Neural cell (in vitro differentiated cells): ENCODE measurements at regions not wholly inside any gene's neighbourhood (a gene's known extent, or its start where the extent isn't known, plus 50 kb on each side); places are given as distances from the start of the nearest gene placed in this dataset.

Source experiments
- H2AFZ ChIP-seq: fragments of 200-600, 300-800 bp; sonication (generic), shearing (Covaris generic); 2 replicates; pipeline ENCODE4 v1.6.0; 2014; ENCODE audit warnings: low read depth, mild to moderate bottlenecking, antibody characterized with exemption, low read length, moderate library complexity
- H3F3A ChIP-seq: fragments of 200-600 bp; shearing (Covaris generic); 2 replicates; pipeline ENCODE4 v1.6.1; 2016; ENCODE audit warnings: mild to moderate bottlenecking, moderate library complexity, mixed read lengths, antibody characterized with exemption, low read length; ENCODE audit not compliant: insufficient read depth, poor library complexity, severe bottlenecking
- H3K27ac ChIP-seq: fragments of 200-600, 300-800 bp; sonication (generic), shearing (Covaris generic); 2 replicates; pipeline ENCODE4 v1.5.1; 2014; ENCODE audit warnings: mild to moderate bottlenecking, low read length, moderate library complexity
- H3K27me3 ChIP-seq: fragments of 300-800, 200-600 bp; sonication (generic), shearing (Covaris generic); 2 replicates; pipeline ENCODE4 v1.6.0; 2014; ENCODE audit warnings: mild to moderate bottlenecking, low read depth, low read length, moderate library complexity; ENCODE audit not compliant: insufficient read depth
- H3K36me3 ChIP-seq: fragments of 300-800, 200-600 bp; sonication (generic), shearing (Covaris generic); 2 replicates; pipeline ENCODE4 v1.5.1; 2014; ENCODE audit warnings: mild to moderate bottlenecking, antibody characterized with exemption, low read length, moderate library complexity; ENCODE audit not compliant: insufficient read depth
- H3K4me2 ChIP-seq: fragments of 300-800, 200-600 bp; sonication (generic), shearing (Covaris generic); 2 replicates; pipeline ENCODE4 v1.6.0; 2014; ENCODE audit warnings: mild to moderate bottlenecking, low read length
- H3K4me3 ChIP-seq: fragments of 300-800, 200-600 bp; sonication (generic), shearing (Covaris generic); 2 replicates; pipeline ENCODE4 v1.5.1; 2014; ENCODE audit warnings: mild to moderate bottlenecking, low read length, moderate library complexity
- H3K79me2 ChIP-seq: fragments of 200-600 bp; shearing (Covaris generic); replicated peaks from 2 replicates; pipeline ENCODE4 v1.6.0; 2014; ENCODE audit warnings: mild to moderate bottlenecking, low read length, moderate library complexity; ENCODE audit not compliant: insufficient read depth
- H3K9ac ChIP-seq: fragments of 300-800, 200-600 bp; sonication (generic), shearing (Covaris generic); 2 replicates; pipeline ENCODE4 v1.6.1; 2016; ENCODE audit warnings: mild to moderate bottlenecking, low read length, mixed read lengths
- H3K9me2 ChIP-seq: fragments of 200-600 bp; shearing (Covaris generic); 2 replicates; pipeline ENCODE4 v1.6.1; 2016; ENCODE audit warnings: mild to moderate bottlenecking, low read length, mixed read lengths; ENCODE audit not compliant: insufficient read depth
- H3K9me3 ChIP-seq: fragments of 200-600, 300-800 bp; sonication (generic), shearing (Covaris generic); 2 replicates; pipeline ENCODE4 v1.6.1; 2016; ENCODE audit warnings: mild to moderate bottlenecking, mixed run types, low read length, moderate library complexity, mixed read lengths
- H4K20me1 ChIP-seq: fragments of 200-600 bp; shearing (Covaris generic); 2 replicates; pipeline ENCODE4 v1.6.1; 2016; ENCODE audit warnings: mild to moderate bottlenecking, mixed run types; ENCODE audit not compliant: insufficient read depth
- EP300 ChIP-seq: fragments of 450-650 bp; conservative IDR thresholded peaks from 2 replicates; pipeline ENCODE4 v1.6.1; 2014; ENCODE audit warnings: antibody characterized with exemption, mild to moderate bottlenecking, moderate library complexity; ENCODE audit not compliant: poor library complexity, severe bottlenecking
- EZH2 ChIP-seq: fragments of 200-600, 300-800 bp; shearing (Covaris generic), sonication (generic); IDR thresholded peaks from 2 replicates; pipeline ENCODE4 v1.6.1; 2014; ENCODE audit warnings: antibody characterized with exemption, low read length, borderline replicate concordance, mild to moderate bottlenecking; ENCODE audit not compliant: insufficient read depth, poor library complexity, severe bottlenecking
- MXI1 ChIP-seq: fragments of 450-650 bp; conservative IDR thresholded peaks from 2 replicates; pipeline ENCODE4 v1.6.1; 2014; ENCODE audit warnings: antibody characterized with exemption, mild to moderate bottlenecking; ENCODE audit not compliant: poor library complexity, severe bottlenecking
- POLR2AphosphoS5 ChIP-seq: IDR thresholded peaks from 2 replicates; pipeline ENCODE4 v1.6.1; 2012
- RAD21 ChIP-seq: fragments of 450-650 bp; conservative IDR thresholded peaks from 2 replicates; pipeline ENCODE4 v1.6.1; 2014; ENCODE audit warnings: antibody characterized with exemption, mild to moderate bottlenecking, moderate library complexity
- SMC3 ChIP-seq: fragments of 450-650 bp; conservative IDR thresholded peaks from 2 replicates; pipeline ENCODE4 v1.6.1; 2014; ENCODE audit warnings: antibody characterized with exemption, mild to moderate bottlenecking, moderate library complexity; ENCODE audit not compliant: poor library complexity
- TAF1 ChIP-seq: IDR thresholded peaks from 2 replicates; pipeline ENCODE4 v1.6.1; 2012; ENCODE audit warnings: low read depth
- TF ChIP-seq, protein P1 (sequence below): fragments of 450-650 bp; IDR thresholded peaks from 2 replicates; pipeline ENCODE4 v1.5.1; 2014; ENCODE audit warnings: antibody characterized with exemption, mild to moderate bottlenecking, moderate library complexity; ENCODE audit not compliant: poor library complexity, severe bottlenecking
- TF ChIP-seq, protein P2 (sequence below): IDR thresholded peaks from 2 replicates; pipeline ENCODE4 v1.6.1; 2012; ENCODE audit warnings: borderline replicate concordance

DNA sequence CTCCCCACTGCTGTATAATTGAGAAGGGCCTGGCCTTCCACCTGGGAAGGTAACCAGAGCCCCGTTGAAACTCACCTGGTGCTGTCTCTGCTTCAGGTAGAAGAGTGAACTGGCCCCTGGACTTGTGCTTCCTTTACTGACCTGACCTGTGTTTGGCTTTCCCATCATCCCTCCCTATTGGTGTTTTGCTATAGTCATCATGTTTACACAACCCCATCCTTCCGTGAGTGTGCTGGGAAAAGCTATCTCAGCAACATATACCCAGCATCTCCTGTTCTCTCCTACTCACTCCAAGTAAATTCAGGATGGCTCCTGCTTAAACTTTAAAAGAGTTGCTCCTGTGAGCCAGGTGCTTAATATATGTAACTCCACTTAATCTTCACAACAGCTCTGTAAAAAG is 77.2 kb upstream of the TSC22D2 start:
- no peak for TF ChIP-seq SMC3
- no peak for TF ChIP-seq MXI1
- TF ChIP-seq, protein P1, sequence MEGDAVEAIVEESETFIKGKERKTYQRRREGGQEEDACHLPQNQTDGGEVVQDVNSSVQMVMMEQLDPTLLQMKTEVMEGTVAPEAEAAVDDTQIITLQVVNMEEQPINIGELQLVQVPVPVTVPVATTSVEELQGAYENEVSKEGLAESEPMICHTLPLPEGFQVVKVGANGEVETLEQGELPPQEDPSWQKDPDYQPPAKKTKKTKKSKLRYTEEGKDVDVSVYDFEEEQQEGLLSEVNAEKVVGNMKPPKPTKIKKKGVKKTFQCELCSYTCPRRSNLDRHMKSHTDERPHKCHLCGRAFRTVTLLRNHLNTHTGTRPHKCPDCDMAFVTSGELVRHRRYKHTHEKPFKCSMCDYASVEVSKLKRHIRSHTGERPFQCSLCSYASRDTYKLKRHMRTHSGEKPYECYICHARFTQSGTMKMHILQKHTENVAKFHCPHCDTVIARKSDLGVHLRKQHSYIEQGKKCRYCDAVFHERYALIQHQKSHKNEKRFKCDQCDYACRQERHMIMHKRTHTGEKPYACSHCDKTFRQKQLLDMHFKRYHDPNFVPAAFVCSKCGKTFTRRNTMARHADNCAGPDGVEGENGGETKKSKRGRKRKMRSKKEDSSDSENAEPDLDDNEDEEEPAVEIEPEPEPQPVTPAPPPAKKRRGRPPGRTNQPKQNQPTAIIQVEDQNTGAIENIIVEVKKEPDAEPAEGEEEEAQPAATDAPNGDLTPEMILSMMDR = no peak
- TF ChIP-seq, protein P2, sequence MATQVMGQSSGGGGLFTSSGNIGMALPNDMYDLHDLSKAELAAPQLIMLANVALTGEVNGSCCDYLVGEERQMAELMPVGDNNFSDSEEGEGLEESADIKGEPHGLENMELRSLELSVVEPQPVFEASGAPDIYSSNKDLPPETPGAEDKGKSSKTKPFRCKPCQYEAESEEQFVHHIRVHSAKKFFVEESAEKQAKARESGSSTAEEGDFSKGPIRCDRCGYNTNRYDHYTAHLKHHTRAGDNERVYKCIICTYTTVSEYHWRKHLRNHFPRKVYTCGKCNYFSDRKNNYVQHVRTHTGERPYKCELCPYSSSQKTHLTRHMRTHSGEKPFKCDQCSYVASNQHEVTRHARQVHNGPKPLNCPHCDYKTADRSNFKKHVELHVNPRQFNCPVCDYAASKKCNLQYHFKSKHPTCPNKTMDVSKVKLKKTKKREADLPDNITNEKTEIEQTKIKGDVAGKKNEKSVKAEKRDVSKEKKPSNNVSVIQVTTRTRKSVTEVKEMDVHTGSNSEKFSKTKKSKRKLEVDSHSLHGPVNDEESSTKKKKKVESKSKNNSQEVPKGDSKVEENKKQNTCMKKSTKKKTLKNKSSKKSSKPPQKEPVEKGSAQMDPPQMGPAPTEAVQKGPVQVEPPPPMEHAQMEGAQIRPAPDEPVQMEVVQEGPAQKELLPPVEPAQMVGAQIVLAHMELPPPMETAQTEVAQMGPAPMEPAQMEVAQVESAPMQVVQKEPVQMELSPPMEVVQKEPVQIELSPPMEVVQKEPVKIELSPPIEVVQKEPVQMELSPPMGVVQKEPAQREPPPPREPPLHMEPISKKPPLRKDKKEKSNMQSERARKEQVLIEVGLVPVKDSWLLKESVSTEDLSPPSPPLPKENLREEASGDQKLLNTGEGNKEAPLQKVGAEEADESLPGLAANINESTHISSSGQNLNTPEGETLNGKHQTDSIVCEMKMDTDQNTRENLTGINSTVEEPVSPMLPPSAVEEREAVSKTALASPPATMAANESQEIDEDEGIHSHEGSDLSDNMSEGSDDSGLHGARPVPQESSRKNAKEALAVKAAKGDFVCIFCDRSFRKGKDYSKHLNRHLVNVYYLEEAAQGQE = no peak
- TF ChIP-seq EP300 = no peak
- no peak for TF ChIP-seq POLR2AphosphoS5
- no peak for TF ChIP-seq RAD21
- no peak for TF ChIP-seq TAF1
- no peak for TF ChIP-seq EZH2
- Histone ChIP-seq H3K27ac (no peak overlapping the region), H3K9ac (no peak overlapping the region), H3K9me2 (no peaks in the 10 kb centered on the region), H3F3A (no peaks in the 10 kb centered on the region), H3K4me2 (no peak overlapping the region), H3K27me3 (no peaks in the 10 kb centered on the region), H4K20me1 (no peaks in the 10 kb centered on the region), H3K79me2 (no peaks in the 10 kb centered on the region), H3K36me3 (no peaks in the 10 kb centered on the region), H3K9me3 (no peaks in the 10 kb centered on the region), H3K4me3 (no peak overlapping the region), H2AFZ (no peak overlapping the region)

DNA sequence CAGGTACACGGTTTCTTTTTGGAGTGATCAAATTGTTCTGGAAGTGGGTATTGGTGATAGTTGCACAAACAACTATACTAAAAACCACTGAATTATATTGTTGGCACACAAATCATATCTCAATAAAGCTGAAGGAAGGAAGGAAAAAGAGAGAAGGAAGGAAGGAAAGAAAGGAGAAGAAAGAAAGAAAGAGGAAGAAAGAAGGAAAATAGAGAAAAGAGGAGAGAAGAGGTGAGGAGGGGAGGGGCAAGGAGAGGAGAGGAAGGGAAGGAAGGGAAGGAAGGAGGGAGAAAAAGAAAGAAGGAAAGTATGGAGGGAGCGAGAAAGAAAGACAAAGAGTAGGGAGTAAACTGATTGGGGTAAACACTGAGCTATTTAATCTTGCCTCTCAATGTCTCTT is 77.9 kb upstream of the TSC22D2 start:
- Histone ChIP-seq H3K4me3 (no peak overlapping the region), H3K36me3 (no peaks in the 10 kb centered on the region), H2AFZ (no peak overlapping the region), H3F3A (no peaks in the 10 kb centered on the region), H4K20me1 (no peaks in the 10 kb centered on the region), H3K9me3 (no peaks in the 10 kb centered on the region), H3K79me2 (no peaks in the 10 kb centered on the region), H3K27me3 (no peaks in the 10 kb centered on the region), H3K9me2 (no peaks in the 10 kb centered on the region), H3K4me2 (no peak overlapping the region), H3K27ac (no peak overlapping the region), H3K9ac (no peak overlapping the region)
- no peak for TF ChIP-seq RAD21
- TF ChIP-seq, protein P1 = no peak
- no peak for TF ChIP-seq EZH2
- no peak for TF ChIP-seq EP300
